Posterior vena cava (tissue), 2 donors: ENCODE measurements at regions not wholly inside any gene's neighbourhood (a gene's known extent, or its start where the extent isn't known, plus 50 kb on each side); places are given as distances from the start of the nearest gene placed in this dataset.

Source experiments
- DNase-seq: peaks from one replicate; pipeline ENCODE4 v3.0.0-alpha.2; 2020; ENCODE audit warnings: low spot score
- intact Hi-C, 2 donors: fragments of 100-400 bp; cut with DNase I; formaldehyde crosslinking; loops; one replicate each; pipeline versions ENCODE4 v1.14.1 to v1.14.2; 2022 to 2023
- donor health status: DM: yes; HTN: yes; CAD: no.
- donor health status: DM: yes; HTN: yes; CAD: no.

DNA sequence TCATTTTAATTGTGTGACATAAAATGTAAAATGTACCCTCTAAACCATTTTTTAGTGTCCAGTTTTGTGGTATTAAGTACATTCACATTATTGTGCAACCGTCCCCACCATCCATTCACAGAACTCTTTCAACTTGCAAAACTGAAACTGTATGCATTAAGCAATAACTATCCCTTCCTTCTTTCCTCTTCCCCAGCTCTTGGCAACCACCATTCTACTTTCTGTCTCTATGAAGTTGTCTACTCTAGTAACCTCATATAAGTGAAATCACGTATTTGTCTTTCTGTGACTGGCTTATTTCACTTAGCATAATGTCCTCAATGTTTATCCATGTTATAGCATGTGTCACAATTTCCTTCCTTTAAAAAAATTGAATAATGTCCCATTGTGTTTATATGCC is 142.4 kb downstream of the C9orf152 start:
- intact Hi-C loops = no loop called here
- DNase-seq = no peak

DNA sequence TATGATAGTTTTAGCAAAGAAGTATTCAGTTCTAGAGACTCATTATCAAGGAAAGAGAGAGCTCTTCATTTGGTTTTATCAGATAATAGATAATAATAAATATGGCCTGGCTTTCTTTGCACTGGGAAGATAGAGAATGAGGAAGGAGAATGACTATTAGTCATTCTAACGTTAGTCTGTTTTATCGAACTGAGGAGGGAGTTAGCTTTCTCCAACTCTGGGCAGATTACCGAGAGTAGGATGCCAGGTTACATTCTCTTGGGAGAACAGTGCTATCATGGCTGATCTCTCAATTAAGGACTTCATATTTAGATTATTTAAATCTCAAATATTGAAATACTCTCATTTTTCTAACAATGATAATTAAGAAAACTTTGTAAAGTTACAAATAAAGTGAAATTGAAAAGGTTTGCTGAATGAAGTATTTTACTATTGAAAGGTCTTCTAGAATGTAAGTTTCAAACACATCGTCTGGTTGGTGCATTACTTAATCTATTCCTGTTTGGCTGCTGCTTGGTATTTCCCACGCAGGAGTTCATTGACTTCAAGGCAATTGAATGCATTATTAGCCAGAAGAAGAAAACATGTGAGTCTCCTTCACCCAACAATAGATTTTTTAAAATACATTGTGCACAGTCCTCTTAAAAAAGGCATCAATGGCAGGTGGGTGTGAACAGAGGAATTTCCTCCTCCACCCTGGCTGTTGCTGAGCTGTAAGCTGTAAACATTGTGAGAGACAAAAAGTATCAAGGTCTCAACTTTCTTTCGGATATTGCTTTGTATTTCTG is 140.8 kb downstream of the C9orf152 start:
- intact Hi-C loops = no loop called here
- no peak for DNase-seq

DNA sequence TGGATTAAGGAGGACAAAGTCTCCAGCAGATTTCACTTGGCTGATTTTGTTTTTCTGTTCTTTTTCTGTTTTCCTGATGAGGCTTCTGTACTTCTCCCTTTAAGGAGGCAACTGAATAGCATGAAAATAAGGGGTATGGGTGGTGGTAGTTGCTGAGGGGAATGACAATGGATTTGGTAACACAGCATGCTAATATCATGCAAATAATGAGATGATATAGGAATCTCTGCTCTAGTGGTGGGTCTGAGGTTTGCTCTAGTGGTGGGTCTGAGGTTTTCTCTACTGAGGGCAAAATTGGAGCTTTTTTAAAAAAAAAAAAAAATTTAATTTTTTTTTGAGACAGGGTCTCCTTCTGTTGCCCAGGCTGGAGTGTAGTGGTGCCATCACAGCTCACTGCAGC is 139.7 kb downstream of the C9orf152 start:
- DNase-seq = no peak

DNA sequence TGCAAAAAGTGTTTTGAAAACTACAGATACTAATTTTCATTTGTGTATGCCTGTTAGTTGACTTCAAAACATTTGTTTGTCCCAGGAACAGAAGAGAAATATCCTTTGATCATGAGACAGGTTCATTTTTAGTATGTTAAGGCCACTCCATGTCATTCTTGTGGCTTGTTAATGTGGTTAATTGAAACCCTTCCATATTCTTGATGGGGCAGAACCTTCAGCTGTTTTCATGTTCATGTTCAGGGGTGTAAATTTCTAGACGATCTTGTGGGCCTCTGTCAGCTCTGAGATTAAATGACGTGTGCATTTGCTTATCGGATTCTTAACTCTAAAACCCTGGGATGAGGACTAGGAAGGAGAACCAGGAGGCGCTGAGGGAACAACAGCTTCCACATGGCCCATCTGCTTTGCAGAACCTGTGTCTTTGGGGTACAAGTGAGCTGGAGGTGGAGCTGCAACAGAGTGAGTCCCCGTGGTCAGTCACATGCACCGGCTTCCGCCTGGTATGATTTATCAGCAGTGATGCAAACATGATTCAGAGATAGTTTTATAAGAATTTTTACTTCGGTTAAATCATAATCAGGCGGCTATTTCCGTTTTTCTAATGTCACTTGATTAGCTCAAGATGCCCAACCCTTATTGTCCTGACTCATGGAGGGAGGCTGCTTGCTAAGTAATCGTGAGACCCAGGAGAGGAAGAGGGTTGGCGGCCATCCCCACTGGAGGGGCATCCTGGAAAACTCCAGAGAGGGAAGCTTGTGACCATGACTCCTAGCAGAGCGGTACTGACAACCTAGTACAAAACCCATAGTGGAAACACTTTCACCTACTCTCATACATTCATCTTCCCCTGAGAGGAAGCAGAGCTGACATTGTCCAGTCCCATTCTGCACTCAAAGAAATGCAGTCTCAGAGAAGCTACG is 138.4 kb downstream of the C9orf152 start:
- intact Hi-C loops = no loop called here
- DNase-seq = peak; percentile 88

More for the DNA sequence above, 139.7 kb downstream of the C9orf152 start:
- intact Hi-C loops = no loop called here

DNA sequence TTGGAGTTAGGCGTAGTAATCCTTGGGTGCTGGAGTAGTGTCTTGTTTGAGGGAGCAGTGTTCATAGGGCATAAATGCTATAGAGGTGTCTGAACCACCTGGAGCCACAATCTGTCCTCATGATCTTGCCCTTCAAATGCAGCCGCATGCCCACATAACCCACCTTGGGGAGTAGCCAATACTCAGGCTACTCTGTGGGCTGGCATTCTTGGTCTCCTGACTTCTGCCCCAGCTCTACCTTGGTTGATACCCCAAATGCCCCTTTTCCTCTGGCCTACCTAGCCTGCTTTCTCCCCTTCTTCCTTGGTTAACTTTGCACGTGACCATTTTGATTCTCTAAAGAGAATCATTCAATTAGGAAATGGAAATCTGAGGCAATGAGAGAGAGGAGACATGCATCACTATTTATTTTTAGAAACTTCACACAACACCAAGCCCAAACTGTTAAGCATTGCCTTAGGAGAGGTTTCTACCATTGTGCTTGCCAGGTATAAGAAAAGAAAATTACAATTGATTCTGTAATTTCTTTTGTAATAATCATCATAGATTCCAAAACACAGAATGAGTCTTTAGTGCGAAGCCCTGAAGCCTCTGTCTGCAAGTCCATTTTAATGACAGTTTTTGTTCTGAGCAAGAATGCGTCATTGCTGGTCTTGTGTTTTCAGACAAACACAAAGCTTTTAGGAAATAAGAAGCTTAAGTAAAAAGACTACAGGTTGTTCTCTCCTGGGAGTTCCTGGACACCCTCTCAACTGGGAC is 135.2 kb downstream of the C9orf152 start:
- intact Hi-C loops = no loop called here
- DNase-seq = no peak

DNA sequence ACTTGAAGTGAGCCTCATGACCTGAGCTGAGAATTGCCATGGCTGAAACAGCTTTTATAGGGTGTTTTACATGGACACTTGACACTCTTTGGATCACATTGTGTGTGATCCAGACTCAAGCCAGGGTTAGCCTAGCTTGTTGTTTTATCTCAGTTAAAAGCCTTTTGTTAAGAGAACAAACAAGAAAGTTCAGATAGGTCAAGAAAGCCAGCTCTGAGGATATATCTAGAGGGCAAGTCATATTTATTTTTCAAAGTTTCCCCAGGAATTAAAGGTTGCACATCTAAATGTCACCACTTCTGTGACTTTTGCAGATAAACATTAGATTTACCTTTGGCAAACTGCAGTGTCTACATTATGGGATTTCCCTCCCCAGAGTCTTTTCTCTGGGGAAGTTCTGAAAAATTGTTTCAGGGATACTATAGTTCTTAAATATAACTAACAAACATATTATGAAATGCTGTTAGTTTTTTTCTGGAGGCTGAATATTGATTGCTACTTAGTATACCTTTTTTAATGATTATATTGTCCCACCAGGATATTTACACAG is 134.5 kb downstream of the C9orf152 start:
- intact Hi-C loops = no loop called here
- no peak for DNase-seq

DNA sequence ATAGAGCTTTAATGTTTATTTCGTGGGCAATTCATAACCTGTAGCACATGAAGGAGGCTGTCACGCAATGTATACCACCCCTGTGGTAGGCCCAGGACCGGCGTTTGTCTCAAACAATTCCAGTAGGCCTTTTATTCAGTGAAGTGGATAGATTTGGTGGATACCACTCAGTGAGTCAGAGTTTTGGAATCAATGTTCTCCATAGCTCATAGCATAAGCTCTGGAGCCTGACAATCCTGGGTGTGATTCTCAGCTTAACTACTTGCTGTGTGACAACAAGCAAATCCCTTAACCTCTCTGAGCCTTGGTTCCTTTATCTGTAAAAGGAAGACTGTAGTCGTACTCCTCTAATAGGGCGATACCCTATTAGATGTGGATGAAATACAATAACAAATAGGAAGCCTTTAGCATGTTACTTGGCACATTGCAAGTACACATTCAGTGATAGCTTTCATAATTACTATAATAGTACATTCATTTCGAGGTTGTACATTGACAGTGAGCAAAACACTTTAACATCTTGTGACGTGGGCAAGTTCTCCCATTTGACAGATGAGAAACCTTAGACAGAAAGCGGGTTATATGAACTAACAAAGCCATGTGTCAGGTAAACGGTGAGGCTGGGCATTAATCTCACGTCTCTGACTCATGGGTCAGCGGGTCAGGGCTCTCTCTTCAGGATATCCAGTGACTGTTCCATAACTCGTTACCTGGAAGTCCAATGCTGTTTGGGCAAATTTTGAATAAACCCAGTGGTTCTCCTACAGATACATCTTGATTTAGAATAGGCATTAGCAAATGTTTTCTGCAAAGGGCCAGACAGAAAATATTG is 130.8 kb downstream of the C9orf152 start:
- DNase-seq = no peak
- intact Hi-C loops = no loop called here

DNA sequence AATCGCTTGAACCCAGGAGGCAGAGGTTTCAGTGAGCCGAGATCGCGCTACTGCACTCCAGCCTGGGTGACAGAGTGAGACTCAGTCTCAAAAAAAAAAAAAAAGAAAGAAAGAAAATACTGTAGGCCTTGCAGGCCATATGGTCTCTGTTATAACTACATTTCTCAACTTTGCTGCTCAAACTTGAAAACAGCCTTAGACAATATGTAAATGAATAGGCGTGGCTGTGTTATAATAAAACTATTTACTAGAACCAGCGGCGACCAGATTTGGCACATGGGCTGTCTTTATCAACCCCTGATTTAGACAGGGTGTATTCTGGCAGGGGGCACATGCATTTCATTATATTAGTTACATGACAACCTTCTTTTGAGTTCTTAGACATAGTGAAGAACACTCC is 130.0 kb downstream of the C9orf152 start:
- DNase-seq = no peak
- intact Hi-C loops = no loop called here

DNA sequence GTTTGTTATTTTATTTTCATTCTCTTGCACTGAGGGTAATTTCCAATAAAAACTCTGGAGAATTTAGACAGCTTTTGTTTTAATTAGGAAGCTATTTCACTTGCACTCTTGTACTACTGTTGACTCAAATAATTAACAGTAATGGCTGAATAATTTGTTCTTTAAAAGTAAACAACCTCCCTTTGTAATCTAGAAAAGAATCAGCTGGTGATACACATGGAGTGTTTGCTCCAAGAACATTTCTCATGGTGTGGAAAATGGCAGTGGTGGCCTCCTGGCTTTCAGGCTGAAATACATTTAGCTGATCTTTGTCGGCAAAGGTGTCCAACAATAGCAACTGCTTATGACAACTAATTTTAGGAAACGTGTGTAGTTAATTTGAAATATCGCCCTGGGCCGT is 129.4 kb downstream of the C9orf152 start:
- DNase-seq = no peak
- intact Hi-C loops = no loop called here

DNA sequence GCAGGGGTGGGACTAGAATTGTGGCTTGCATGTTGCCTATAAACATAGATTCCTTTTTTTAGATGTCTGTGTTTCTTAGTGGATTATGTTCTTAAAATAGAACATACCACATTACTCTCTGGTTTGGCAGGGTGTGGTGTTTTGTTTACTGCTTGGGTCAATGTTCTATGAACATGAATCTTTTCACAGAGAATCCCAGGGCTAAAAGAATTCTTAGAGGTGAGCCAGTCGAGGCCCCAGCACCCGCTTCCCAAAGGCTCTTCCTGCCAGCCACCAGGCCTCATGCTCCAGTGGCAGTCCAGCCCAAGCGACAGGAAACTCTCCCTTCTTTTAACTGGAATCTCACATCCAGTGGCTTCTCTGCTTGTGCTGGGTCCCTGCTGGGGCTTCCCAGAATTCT is 126.6 kb downstream of the C9orf152 start:
- intact Hi-C loops = no loop called here

DNA sequence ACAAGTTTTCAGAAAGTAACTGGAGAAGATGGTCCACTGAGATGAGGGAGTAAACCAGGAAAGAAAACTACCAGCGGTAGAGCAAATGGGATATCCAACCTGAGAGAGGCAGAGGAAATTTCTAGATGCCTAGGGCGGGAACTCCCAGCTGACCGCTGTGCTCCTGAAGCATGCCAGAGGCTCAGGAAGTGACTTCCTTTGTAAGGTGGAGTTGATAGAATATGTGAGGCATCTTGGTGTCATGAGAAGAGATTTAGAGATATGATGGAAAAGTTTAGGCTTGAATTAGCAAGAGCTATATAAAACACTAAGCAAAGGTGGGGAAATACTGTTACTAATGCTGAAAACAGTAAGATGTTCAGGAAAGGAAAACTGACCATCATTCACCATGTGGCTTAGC is 124.1 kb downstream of the C9orf152 start:
- DNase-seq = no peak
- intact Hi-C loops = no loop called here

More for the DNA sequence above, 126.6 kb downstream of the C9orf152 start:
- DNase-seq = no peak

DNA sequence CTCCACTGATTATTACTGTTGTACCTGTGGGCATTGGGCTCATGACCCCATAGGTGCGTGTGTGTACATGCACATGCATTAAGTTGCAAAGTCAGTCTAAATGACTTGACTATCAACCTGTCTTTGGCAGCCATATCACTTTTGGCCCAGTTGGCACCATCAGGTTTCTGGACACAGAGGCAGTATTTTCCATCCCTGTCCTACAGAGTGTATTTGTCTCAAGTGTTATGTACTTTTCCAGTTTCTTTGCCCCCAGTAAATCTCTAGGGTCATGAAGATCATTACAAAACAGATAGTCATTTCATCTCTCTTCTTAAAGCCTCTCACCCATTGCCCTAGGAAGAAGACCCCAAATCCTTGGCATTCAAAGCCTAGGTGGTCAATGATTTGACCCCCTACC is 121.4 kb downstream of the C9orf152 start:
- intact Hi-C loops = no loop called here
- no peak for DNase-seq

DNA sequence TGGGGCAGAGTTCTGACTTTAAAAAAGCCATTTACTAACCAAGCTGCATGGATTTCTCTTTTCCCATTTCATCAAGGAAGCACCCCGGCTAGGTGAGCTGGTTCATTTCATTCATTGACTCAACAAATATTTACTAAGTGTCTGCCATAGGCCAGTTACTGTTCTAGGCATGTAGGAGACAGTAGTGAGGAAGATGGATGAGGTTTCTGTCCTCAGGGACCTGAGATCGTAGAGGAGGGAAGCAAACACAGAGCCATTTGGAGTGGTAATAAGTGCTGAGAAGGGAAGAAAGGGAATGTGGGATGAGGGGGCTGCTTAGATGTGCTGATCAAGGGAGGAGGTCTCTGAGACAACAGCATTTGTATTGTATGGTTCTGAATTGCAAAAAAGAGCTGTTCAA is 120.4 kb downstream of the C9orf152 start:
- DNase-seq = no peak
- intact Hi-C loops = no loop called here

DNA sequence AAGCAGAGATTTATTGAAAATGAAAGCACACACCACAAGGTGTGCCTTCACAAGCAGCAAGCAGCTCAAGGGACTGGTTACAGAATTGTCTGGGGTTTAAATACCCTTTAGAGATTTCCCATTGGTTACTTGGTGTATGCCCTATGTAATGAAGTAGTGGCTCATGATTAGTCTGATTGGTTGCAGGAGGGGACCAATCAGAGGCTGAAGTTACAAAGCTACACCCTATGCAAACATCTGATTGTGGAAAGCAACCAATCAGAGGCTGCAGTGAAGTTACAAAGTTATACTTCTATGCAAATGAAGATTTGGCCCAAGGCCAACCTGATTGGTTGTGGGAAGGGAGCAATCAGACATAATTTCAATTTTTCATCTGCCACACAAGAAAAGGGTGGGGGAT is 119.9 kb downstream of the C9orf152 start:
- intact Hi-C loops = no loop called here
- DNase-seq = no peak

DNA sequence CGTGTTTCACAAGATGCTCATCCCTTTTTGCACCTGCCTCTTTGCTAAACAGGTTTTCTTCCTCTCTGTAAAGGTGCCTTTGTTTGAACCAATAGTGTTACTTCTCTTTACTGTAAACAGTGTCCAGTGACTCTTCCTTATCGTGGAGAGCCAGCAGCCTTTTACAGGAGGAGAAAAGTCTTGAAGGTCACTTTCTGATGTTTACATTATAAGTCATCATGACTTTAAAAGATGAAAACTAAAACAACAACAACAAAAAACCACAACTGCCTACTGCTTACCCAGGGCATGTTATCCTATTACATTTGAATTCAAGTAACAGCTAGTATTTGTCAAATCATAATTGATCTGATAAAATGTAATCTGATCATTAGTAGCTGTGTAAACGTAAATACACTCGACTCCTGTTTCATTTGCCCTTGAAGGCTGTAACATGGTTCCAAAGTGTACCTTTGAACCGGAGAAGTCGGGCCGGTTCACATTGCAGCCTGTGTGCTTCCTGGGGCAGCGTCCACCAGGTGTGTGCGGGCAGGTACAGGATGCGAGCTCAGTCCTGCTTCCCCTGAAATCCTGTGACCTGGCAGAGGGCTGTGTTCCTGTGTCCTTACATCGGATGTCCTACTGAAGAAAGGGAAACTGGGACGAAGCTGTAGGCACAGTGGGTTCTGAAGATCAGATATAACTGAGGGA is 118.1 kb downstream of the C9orf152 start:
- DNase-seq = no peak
- intact Hi-C loops = no loop called here

DNA sequence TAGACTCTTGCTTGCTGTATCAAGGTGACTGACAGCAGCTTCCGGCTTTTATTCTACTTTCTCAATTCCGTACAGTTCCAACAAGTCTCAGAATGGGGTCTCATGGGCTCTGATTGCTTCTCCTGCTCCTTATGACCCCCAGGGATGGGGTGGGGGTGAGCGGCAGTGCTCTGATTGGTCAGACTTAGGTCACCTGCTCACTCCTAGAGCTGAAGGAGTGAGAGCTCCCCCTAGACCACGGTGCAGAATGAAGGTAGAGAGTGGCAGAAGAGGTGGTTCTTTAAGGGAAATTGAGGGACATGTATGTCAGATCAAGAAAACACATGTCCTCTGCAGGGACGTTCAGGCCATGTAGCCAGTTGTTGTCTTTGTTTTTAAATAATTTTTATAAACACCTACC is 115.2 kb downstream of the C9orf152 start:
- intact Hi-C loops = no loop called here
- no peak for DNase-seq

DNA sequence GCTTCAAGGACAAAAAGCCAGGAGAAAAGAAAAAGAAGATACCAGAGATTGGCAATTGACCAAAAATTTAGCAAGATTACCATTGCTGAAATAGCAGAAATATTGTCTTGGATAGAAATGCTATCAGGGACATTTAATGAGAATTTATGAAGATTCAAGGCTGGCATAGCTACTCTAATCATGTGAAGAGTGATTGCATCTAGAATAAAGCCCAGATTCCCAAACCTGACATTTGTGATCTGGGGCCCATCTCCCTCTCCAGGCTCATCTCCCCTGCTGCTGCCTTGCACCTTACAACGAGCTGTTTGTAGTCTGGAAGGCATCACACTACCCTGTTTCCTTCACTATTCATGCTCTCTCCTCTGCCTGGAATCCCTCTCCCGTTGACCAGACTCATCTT is 114.5 kb downstream of the C9orf152 start:
- intact Hi-C loops = no loop called here
- no peak for DNase-seq

DNA sequence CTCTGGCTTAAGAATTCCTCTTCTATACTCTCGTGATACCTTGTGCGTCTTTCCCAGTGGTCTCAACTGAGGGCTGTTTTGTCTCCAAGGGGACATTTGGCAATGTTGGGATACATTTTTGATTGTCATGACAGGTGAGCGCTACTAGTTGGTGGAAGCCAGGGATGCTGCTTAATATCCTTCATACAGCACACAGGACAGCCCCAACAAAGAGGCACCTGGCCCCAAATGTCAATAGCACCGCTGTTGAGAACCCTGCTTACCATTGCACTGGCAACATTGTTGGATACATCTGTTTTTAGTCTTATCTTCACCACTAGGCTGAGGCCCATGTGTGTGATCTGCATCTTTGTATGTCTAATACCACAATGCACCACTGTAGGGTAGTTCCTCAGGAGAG is 114.1 kb downstream of the C9orf152 start:
- no peak for DNase-seq
- intact Hi-C loops = no loop called here
